Fibroblast of mammary gland (primary cell): ENCODE measurements at regions not wholly inside any gene's neighbourhood (a gene's known extent, or its start where the extent isn't known, plus 50 kb on each side); places are given as distances from the start of the nearest gene placed in this dataset.

Source experiments
- DNase-seq: peaks from one replicate; pipeline ENCODE4 v3.0.0-alpha.2; 2010; ENCODE audit warnings: low read depth
- H3K4me3 ChIP-seq: 2 replicates; pipeline ENCODE4 v1.5.1; 2011; ENCODE audit warnings: low read depth, mild to moderate bottlenecking, low read length, moderate library complexity; ENCODE audit not compliant: control insufficient read depth
- TF ChIP-seq, protein P1 (sequence below): conservative IDR thresholded peaks from 2 replicates; pipeline ENCODE4 v1.5.1; 2011; ENCODE audit warnings: low read depth, low read length, inconsistent platforms; ENCODE audit not compliant: control insufficient read depth, insufficient read depth

DNA sequence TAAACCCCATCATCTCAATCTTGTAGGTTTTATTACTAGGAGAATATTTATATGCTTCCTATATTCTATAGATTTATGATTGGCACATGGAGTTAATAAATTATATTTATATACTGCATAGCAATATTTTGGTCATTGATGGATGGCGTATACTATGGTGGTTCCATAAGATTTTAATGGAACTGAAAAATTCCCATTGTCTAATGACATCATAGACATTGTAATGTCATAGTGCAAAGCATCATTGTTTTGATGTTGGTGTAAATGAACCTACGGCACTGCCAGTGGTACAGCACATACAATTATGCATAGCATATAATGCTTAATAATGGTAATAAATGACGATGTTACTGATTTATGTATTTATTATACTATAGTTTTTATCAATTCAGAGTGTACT lies 1135.9 kb downstream of the CNTNAP5 start:
- TF ChIP-seq, protein P1, sequence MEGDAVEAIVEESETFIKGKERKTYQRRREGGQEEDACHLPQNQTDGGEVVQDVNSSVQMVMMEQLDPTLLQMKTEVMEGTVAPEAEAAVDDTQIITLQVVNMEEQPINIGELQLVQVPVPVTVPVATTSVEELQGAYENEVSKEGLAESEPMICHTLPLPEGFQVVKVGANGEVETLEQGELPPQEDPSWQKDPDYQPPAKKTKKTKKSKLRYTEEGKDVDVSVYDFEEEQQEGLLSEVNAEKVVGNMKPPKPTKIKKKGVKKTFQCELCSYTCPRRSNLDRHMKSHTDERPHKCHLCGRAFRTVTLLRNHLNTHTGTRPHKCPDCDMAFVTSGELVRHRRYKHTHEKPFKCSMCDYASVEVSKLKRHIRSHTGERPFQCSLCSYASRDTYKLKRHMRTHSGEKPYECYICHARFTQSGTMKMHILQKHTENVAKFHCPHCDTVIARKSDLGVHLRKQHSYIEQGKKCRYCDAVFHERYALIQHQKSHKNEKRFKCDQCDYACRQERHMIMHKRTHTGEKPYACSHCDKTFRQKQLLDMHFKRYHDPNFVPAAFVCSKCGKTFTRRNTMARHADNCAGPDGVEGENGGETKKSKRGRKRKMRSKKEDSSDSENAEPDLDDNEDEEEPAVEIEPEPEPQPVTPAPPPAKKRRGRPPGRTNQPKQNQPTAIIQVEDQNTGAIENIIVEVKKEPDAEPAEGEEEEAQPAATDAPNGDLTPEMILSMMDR = no peak
- no peak overlapping the region for H3K4me3 ChIP-seq
- no peak for DNase-seq

DNA sequence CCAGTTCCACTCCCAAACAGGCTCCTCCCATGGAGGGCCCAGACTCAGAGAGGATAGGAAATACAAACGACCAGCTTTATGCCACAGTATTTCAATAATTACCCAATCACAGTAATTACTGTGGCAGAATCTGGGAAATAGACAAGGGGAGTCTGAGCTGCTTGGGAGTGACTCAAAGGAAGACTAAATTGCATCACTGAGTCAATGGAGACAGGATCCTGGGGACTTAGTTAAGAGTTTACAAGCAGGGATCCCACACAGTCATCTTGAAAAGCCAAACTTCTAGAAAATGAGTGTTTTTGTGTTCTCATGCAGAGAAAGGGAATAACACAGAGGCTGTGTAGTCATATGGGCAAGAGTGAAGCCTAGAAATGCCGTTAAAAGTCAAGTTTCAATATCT lies 1142.1 kb downstream of the CNTNAP5 start:
- TF ChIP-seq, protein P1 = no peak
- no peak overlapping the region for H3K4me3 ChIP-seq
- peak; percentile 69 for DNase-seq

DNA sequence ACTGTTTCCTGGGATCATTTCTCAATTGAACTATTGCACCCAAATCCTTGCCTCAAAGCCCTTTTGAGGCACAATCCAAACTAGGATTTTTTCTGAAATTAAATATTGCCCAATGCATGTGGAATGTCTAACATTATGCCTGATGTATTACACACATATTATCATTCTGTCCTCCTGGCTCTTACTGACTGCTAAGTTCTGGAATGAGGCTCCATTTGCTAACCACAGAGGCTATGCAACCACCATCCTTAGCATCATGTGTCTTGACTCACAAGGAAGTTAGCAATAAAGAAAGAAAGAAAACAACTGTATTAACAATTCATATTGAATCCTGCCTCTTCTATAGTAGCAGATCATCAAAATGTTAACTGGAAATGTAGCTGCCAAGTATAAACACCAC lies 1142.7 kb downstream of the CNTNAP5 start:
- no peak overlapping the region for H3K4me3 ChIP-seq
- TF ChIP-seq, protein P1 = no peak
- DNase-seq = peak; percentile 82

DNA sequence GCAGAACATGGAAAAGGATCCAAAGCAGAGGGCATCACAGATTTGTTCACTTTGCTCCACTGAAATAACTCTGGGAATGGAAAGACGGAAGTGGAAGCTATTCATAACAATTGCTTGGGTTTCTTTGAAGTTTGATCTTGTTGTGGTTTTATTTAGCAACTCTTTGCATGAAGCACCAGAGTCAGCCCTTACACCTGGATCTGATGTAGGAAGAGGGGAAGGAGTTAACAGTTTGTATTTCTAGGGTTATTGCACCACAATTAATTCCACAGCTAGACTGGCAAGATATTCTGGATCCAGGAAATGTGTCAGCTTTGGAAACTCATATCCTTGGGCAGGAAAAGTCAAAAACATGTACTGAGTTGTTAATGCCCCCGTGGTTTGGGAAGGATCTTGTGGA lies 1143.4 kb downstream of the CNTNAP5 start:
- H3K4me3 ChIP-seq = no peak overlapping the region
- TF ChIP-seq, protein P1 = no peak
- peak; percentile 27 for DNase-seq

DNA sequence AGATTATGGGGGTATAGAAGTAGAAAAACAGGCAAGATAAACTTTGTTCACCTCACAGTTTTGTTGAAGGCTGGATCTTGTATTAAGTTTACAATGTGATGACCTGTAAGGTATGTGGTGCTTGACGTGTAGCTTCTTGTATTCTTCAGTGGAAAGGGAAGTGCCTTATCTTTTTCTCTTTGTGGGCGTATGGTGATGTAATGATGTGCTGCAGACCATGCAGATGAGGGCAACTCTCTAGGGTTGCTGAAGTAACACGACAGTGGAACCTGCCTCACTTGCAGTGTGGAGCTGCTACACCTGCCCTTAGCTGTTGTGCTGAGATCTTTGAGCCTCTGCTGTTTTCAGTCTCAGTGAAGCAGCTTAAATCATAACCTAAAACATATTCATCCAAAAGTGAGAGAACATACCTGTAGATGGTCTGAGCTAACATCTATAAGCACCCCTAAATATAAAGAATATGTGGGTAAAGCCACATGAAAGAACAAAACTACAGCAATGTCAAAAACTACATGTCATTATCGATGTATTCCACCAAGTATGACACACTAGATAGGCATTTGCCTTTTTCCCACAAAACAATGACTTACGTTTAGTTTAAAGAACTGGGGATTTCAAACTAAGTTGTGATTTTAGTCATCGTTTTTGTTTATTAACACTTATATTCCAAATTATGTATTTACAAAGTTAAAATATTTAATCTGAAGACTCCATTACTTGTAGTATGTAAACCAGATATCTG lies 1144.1 kb downstream of the CNTNAP5 start:
- H3K4me3 ChIP-seq = no peak overlapping the region
- TF ChIP-seq, protein P1 = no peak
- peak; percentile 42 for DNase-seq

DNA sequence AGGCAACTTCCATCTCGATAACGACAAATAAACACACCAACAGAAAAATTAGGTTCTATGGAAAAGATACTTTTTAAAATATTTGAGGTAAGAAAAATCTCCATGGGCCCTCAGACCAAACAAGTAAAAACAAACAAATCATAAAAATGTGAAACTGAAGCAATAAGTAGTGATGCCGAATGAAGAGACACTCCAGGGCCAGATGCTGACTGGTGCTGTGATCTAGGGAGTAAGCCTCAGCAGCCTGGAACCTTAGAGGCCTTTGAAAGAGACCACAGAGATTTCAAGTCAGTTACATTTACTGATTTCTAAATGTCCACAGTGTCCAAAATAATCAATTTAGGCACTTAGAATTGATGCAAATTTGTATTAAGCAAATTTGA lies 1144.7 kb downstream of the CNTNAP5 start:
- DNase-seq = no peak
- TF ChIP-seq, protein P1 = no peak
- H3K4me3 ChIP-seq = no peak overlapping the region

DNA sequence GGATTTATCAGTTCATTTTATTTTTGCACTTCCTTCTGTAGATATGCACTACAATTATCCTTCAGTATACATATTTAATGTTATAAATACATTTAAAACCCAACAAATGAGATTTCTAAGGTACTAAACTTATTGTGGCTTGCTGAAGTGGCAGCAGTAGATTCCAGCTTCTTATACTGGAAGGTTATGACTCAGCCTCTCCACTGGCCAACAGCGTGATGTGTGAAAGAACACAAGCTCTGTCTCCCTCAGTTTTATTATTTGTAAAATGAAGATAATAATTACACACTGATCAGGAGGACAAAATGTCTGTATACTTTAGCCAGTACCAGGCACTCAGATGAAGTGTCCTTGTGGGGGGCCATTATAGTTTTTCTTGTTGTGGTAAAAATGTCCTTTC lies 1147.1 kb downstream of the CNTNAP5 start:
- no peak overlapping the region for H3K4me3 ChIP-seq
- DNase-seq = peak; percentile 21
- TF ChIP-seq, protein P1 = no peak
